ENCODE measurements at regions not wholly inside any gene's neighbourhood (a gene's known extent, or its start where the extent isn't known, plus 50 kb on each side); places are given as distances from the start of the nearest gene placed in this dataset.
"Not testable (repeated sequence)": the region's sequence is repeated elsewhere in the genome, so short reads cannot be mapped to it uniquely, and the experiment has no call there.

GRCh38 chr2:228408529-228409227 lies 227.2 kb upstream of the SPHKAP start:
- FAIRE-seq (no peak), DNase-seq (ENCODE audit: insufficient read length, low spot score) (no peak)
- no peak for TF ChIP-seq POLR2A (IDR thresholded peaks at IDR 0.05; ENCODE audit: low read depth, low read length)

GRCh38 chr2:228407821-228408220 lies 226.3 kb upstream of the SPHKAP start:
- FAIRE-seq (no peak), DNase-seq (ENCODE audit: insufficient read length, low spot score) (no peak)
- TF ChIP-seq POLR2A (IDR thresholded peaks at IDR 0.05; ENCODE audit: low read depth, low read length), result no peak

- FAIRE-seq (no peak), DNase-seq (ENCODE audit: insufficient read length, low spot score) (no peak)
- no peak for TF ChIP-seq POLR2A (IDR thresholded peaks at IDR 0.05; ENCODE audit: low read depth, low read length)
Measured at GRCh38 chr2:228401065-228401912, 219.8 kb upstream of the SPHKAP start.

GRCh38 chr2:228387776-228388175 lies 206.3 kb upstream of the SPHKAP start:
- TF ChIP-seq POLR2A (IDR thresholded peaks at IDR 0.05; ENCODE audit: low read depth, low read length), result no peak
- FAIRE-seq, result no peak
- DNase-seq (ENCODE audit: insufficient read length, low spot score), result no peak

GRCh38 chr2:228378696-228379425 lies 197.4 kb upstream of the SPHKAP start:
- DNase-seq (ENCODE audit: insufficient read length, low spot score) (no peak), FAIRE-seq (no peak)
- no peak for TF ChIP-seq POLR2A (IDR thresholded peaks at IDR 0.05; ENCODE audit: low read depth, low read length)

GRCh38 chr2:228378233-228378632 lies 196.7 kb upstream of the SPHKAP start:
- TF ChIP-seq POLR2A (IDR thresholded peaks at IDR 0.05; ENCODE audit: low read depth, low read length), result no peak
- DNase-seq (ENCODE audit: insufficient read length, low spot score) (no peak), FAIRE-seq (no peak)

GRCh38 chr2:228377533-228377932 lies 196.0 kb upstream of the SPHKAP start:
- no peak for FAIRE-seq
- no peak for TF ChIP-seq POLR2A (IDR thresholded peaks at IDR 0.05; ENCODE audit: low read depth, low read length)
- DNase-seq (ENCODE audit: insufficient read length, low spot score), result no peak

- no peak for FAIRE-seq
- TF ChIP-seq POLR2A (IDR thresholded peaks at IDR 0.05; ENCODE audit: low read depth, low read length), result no peak
Measured at GRCh38 chr2:228374741-228375140, 193.3 kb upstream of the SPHKAP start.

GRCh38 chr2:228373191-228373590 lies 191.7 kb upstream of the SPHKAP start:
- DNase-seq (ENCODE audit: insufficient read length, low spot score) (no peak), FAIRE-seq (no peak)
- TF ChIP-seq POLR2A (IDR thresholded peaks at IDR 0.05; ENCODE audit: low read depth, low read length), result no peak

More at GRCh38 chr2:228374741-228375140, 193.3 kb upstream of the SPHKAP start:
- DNase-seq (ENCODE audit: insufficient read length, low spot score), result no peak

- FAIRE-seq (no peak), DNase-seq (ENCODE audit: insufficient read length, low spot score) (no peak)
- TF ChIP-seq POLR2A (IDR thresholded peaks at IDR 0.05; ENCODE audit: low read depth, low read length), result no peak
Measured at GRCh38 chr2:228372212-228372611, 190.7 kb upstream of the SPHKAP start.

- FAIRE-seq (no peak), DNase-seq (ENCODE audit: insufficient read length, low spot score) (no peak)
- TF ChIP-seq POLR2A (IDR thresholded peaks at IDR 0.05; ENCODE audit: low read depth, low read length), result no peak
Measured at GRCh38 chr2:228369400-228370031, 188.0 kb upstream of the SPHKAP start.

GRCh38 chr2:228367356-228367755 lies 185.9 kb upstream of the SPHKAP start:
- TF ChIP-seq POLR2A (IDR thresholded peaks at IDR 0.05; ENCODE audit: low read depth, low read length), result no peak
- FAIRE-seq, result no peak
- no peak for DNase-seq (ENCODE audit: insufficient read length, low spot score)

GRCh38 chr2:228359473-228359872 lies 178.0 kb upstream of the SPHKAP start:
- TF ChIP-seq POLR2A (IDR thresholded peaks at IDR 0.05; ENCODE audit: low read depth, low read length), result no peak
- DNase-seq (ENCODE audit: insufficient read length, low spot score) (no peak), FAIRE-seq (no peak)

- FAIRE-seq (no peak), DNase-seq (ENCODE audit: insufficient read length, low spot score) (no peak)
- no peak for TF ChIP-seq POLR2A (IDR thresholded peaks at IDR 0.05; ENCODE audit: low read depth, low read length)
Measured at GRCh38 chr2:228355897-228356296, 174.4 kb upstream of the SPHKAP start.

GRCh38 chr2:228352980-228353379 lies 171.5 kb upstream of the SPHKAP start:
- not testable (repeated sequence) for DNase-seq (ENCODE audit: insufficient read length, low spot score); FAIRE-seq

Data from H54 (cell line).